ENCODE measurements at regions not wholly inside any gene's neighbourhood (a gene's known extent, or its start where the extent isn't known, plus 50 kb on each side); places are given as distances from the start of the nearest gene placed in this dataset.

- Histone ChIP-seq H2AFZ (ENCODE audit: low read depth, low read length) (no peak overlapping the region), H3K9me3 (replicated peaks; ENCODE audit: control insufficient read depth, insufficient read depth, low read length) (no peaks in the 10 kb centered on the region), H3K79me2 (ENCODE audit: control insufficient read depth, insufficient read depth, low read length) (no peaks in the 10 kb centered on the region), H3K4me1 (ENCODE audit: control insufficient read depth, extremely low read depth, insufficient read depth, low read length) (peaks cover 31% of the 10 kb centered on the region), H3K9ac (replicated peaks; ENCODE audit: extremely low read depth, insufficient read depth, low read length) (no peak overlapping the region), H3K27ac (ENCODE audit: insufficient read depth, low read depth, low read length) (no peak overlapping the region), H3K36me3 (ENCODE audit: control insufficient read depth in 2 of 2, extremely low read depth in 1 of 2, insufficient read depth in 2 of 2, low read length in 2 of 2) (no peaks in the 10 kb centered on the region), H3K4me2 (ENCODE audit: insufficient read depth, low read length) (no peak overlapping the region), H4K20me1 (replicated peaks; ENCODE audit: control insufficient read depth, extremely low read depth, insufficient read depth, low read length) (no peaks in the 10 kb centered on the region), H3K9me1 (replicated peaks; ENCODE audit: control insufficient read depth, extremely low read depth, insufficient read depth, low read length) (no peaks in the 10 kb centered on the region), H3K4me3 (replicated peaks in 1 of 3; ENCODE audit: insufficient read depth in 1 of 3, low read depth in 1 of 3, low read length in 3 of 3) (no peak overlapping the region), H3K27me3 (ENCODE audit: control insufficient read depth in 2 of 2, insufficient read depth in 2 of 2, low read length in 2 of 2) (no peaks in the 10 kb centered on the region)
- FAIRE-seq (no peak), DNase-seq (ENCODE audit: low read depth, low spot score) (no peak)
- ChIA-PET CTCF (no interaction called here), POLR2A (no interaction called here)
- intact Hi-C loops (cut with micrococcal nuclease) = loop anchor here (5.0 kb wide), 1 partner anchor 103 kb away; no protein-coding TSS in a partner anchor
- dilution Hi-C loops (cut with MboI; ENCODE audit: extremely low pct_ligation_motif_present, low sequenced_read_pairs) = no loop called here
- TF ChIP-seq POLR2A (IDR thresholded peaks at IDR 0.05; ENCODE audit: low read depth, low read length) = no peak
- no peak for TF ChIP-seq MYC (IDR thresholded peaks at IDR 0.05; ENCODE audit: low read depth, low read length)
- no peak for TF ChIP-seq CTCF (IDR thresholded peaks at IDR 0.05; ENCODE audit: extremely low read depth in 1 of 2, insufficient read depth in 1 of 2, low read depth in 1 of 2, low read length in 2 of 2)
- no peak for TF ChIP-seq JUN (IDR thresholded peaks at IDR 0.05; ENCODE audit: borderline replicate concordance, insufficient read depth, insufficient read length, low read depth)
- TF ChIP-seq MAX (IDR thresholded peaks at IDR 0.05; ENCODE audit: insufficient read depth, insufficient read length) = no peak
- TF ChIP-seq FOS (IDR thresholded peaks at IDR 0.05; ENCODE audit: borderline replicate concordance, insufficient read depth, low read length) = no peak
- TF ChIP-seq GATA2 (IDR thresholded peaks at IDR 0.05; ENCODE audit: insufficient read depth, insufficient read length, low read depth, low read length) = no peak
- no peak for TF ChIP-seq POLR2AphosphoS5 (IDR thresholded peaks at IDR 0.05; ENCODE audit: insufficient read depth, low read depth, low read length)
- BruUV-seq (replicated peaks) = no TSS peak
Observed at GRCh38 chr4:158999849-159000248, 103.0 kb upstream of the RAPGEF2 start.
